Small intestine (tissue), 7 donors: ENCODE measurements at regions not wholly inside any gene's neighbourhood (a gene's known extent, or its start where the extent isn't known, plus 50 kb on each side); places are given as distances from the start of the nearest gene placed in this dataset.

ENCODE experiments used
- DNase-seq, 2 donors: peaks; one replicate each; pipeline versions ENCODE4 v3.0.0 to v3.0.0-alpha.2; 2013
- FAIRE-seq: peaks from 2 replicates; lab custom pipeline; 2012; peaks lifted over from hg19 to GRCh38; lab: Jason Lieb, UNC
- H3K27ac ChIP-seq, 3 donors: one replicate each; pipeline ENCODE4 v1.5.1; 2013; ENCODE audit warnings: low read length in 2 of 3, mild to moderate bottlenecking in 2 of 3, control low read depth in 1 of 3, inconsistent platforms in 1 of 3, low read depth in 1 of 3, moderate library complexity in 1 of 3
- H3K27me3 ChIP-seq, 3 donors: one replicate each; pipeline ENCODE4 v1.6.1; 2013; ENCODE audit warnings: low read length in 3 of 3, inconsistent platforms in 1 of 3; ENCODE audit not compliant: control insufficient read depth in 3 of 3, insufficient read depth in 3 of 3
- H3K36me3 ChIP-seq, 3 donors: one replicate each; pipeline ENCODE4 v1.6.1; 2013; ENCODE audit warnings: low read length in 3 of 3, inconsistent platforms in 1 of 3, low read depth in 1 of 3, mild to moderate bottlenecking in 1 of 3, moderate library complexity in 1 of 3; ENCODE audit not compliant: control insufficient read depth in 3 of 3, insufficient read depth in 2 of 3
- H3K4me1 ChIP-seq, 3 donors: one replicate each; pipeline ENCODE4 v1.6.1; 2013; ENCODE audit warnings: low read length in 2 of 3, inconsistent platforms in 1 of 3, low read depth in 1 of 3, mild to moderate bottlenecking in 1 of 3, moderate library complexity in 1 of 3; ENCODE audit not compliant: control insufficient read depth in 3 of 3, insufficient read depth in 2 of 3
- H3K4me3 ChIP-seq, 3 donors: one replicate each; pipeline ENCODE4 v1.5.1; 2013; ENCODE audit warnings: low read length in 3 of 3, control low read depth in 1 of 3, inconsistent platforms in 1 of 3, low read depth in 1 of 3, mild to moderate bottlenecking in 1 of 3, moderate library complexity in 1 of 3
- H3K9me3 ChIP-seq, 2 donors: one replicate each; pipeline ENCODE4 v1.6.1; 2013; ENCODE audit warnings: low read depth in 1 of 2, low read length in 1 of 2; ENCODE audit not compliant: control insufficient read depth in 2 of 2, insufficient read depth in 1 of 2
- WGBS, 3 donors: extraction: QIAGEN DNeasy Blood & Tissue Kit; methylation state at CpG; one replicate each; pipeline ENCODE4 v1.1.7; 2013; 5-methylcytosine and 5-hydroxymethylcytosine counted together
- donor health status: healthy with polysubstance abuse.
- donor health status: control.
- donor health status: control.
- donor health status: Bipolar disorder and iron deficiency.
- donor health status: healthy.

- no peak for FAIRE-seq
- WGBS, 3 donors, result 86 to 90% (median 87%) methylated on average over 4 of the region's 4 CpGs
- no peaks in the 10 kb centered on the region for H3K27me3 ChIP-seq
These were observed 384.3 kb upstream of the CNTNAP5 start for GRCh38 chr2:123640685-123641335.

GRCh38 chr2:123644053-123644452 is 381.0 kb upstream of the CNTNAP5 start:
- no peaks in the 10 kb centered on the region for H3K36me3 ChIP-seq
- H3K9me3 ChIP-seq, result no peaks in the 10 kb centered on the region
- no peak overlapping the region for H3K27ac ChIP-seq
- FAIRE-seq (no peak), DNase-seq (no peak)
- H3K4me1 ChIP-seq, result no peaks in the 10 kb centered on the region
- H3K27me3 ChIP-seq, result no peaks in the 10 kb centered on the region
- no peak overlapping the region for H3K4me3 ChIP-seq

More at GRCh38 chr2:123640685-123641335, 384.3 kb upstream of the CNTNAP5 start:
- H3K9me3 ChIP-seq, result no peaks in the 10 kb centered on the region
- no peak for DNase-seq
- no peaks in the 10 kb centered on the region for H3K4me1 ChIP-seq
- no peaks in the 10 kb centered on the region for H3K36me3 ChIP-seq
- no peak overlapping the region for H3K27ac ChIP-seq
- H3K4me3 ChIP-seq, result no peak overlapping the region

GRCh38 chr2:123648016-123648415 is 377.1 kb upstream of the CNTNAP5 start:
- no peaks in the 10 kb centered on the region for H3K4me1 ChIP-seq
- no peaks in the 10 kb centered on the region for H3K9me3 ChIP-seq
- no peak overlapping the region for H3K4me3 ChIP-seq
- H3K27me3 ChIP-seq, result no peaks in the 10 kb centered on the region
- DNase-seq (no peak), FAIRE-seq (no peak)
- no peaks in the 10 kb centered on the region for H3K36me3 ChIP-seq
- 59 to 69% (median 62%) methylated on average over 3 of the region's 3 CpGs for WGBS, 3 donors
- no peak overlapping the region for H3K27ac ChIP-seq

- Histone ChIP-seq H3K27ac (no peak overlapping the region), H3K36me3 (no peaks in the 10 kb centered on the region), H3K4me1 (no peaks in the 10 kb centered on the region), H3K4me3 (no peak overlapping the region), H3K9me3 (no peaks in the 10 kb centered on the region), H3K27me3 (no peaks in the 10 kb centered on the region)
- 42 to 53% (median 50%) methylated on average over 2 of the region's 2 CpGs for WGBS, 3 donors
- no peak for DNase-seq
- no peak for FAIRE-seq
These were observed 376.1 kb upstream of the CNTNAP5 start for GRCh38 chr2:123648956-123649355.

- Histone ChIP-seq H3K36me3 (no peaks in the 10 kb centered on the region), H3K9me3 (no peaks in the 10 kb centered on the region), H3K27me3 (no peaks in the 10 kb centered on the region), H3K4me1 (no peaks in the 10 kb centered on the region), H3K4me3 (no peak overlapping the region), H3K27ac (no peak overlapping the region)
- 75 to 82% (median 80%) methylated on average over 5 of the region's 5 CpGs for WGBS, 3 donors
- no peak for DNase-seq
- no peak for FAIRE-seq
These were observed 373.9 kb upstream of the CNTNAP5 start for GRCh38 chr2:123651151-123651550.

GRCh38 chr2:123652320-123652719 is 372.8 kb upstream of the CNTNAP5 start:
- H3K9me3 ChIP-seq, result peaks cover 0 to under 1% of the 10 kb centered on the region in 2 donors
- no peaks in the 10 kb centered on the region for H3K27me3 ChIP-seq
- WGBS, 3 donors, result 54 to 77% (median 59%) methylated on average over 1 of the region's 1 CpG
- DNase-seq, result no peak
- H3K4me3 ChIP-seq, result no peak overlapping the region
- no peak overlapping the region for H3K27ac ChIP-seq
- H3K36me3 ChIP-seq, result no peaks in the 10 kb centered on the region
- no peak for FAIRE-seq
- H3K4me1 ChIP-seq, result no peaks in the 10 kb centered on the region

- Histone ChIP-seq H3K4me3 (no peak overlapping the region), H3K27ac (no peak overlapping the region), H3K27me3 (no peaks in the 10 kb centered on the region), H3K9me3 (peaks cover 0 to 24% of the 10 kb centered on the region in 2 donors), H3K36me3 (no peaks in the 10 kb centered on the region), H3K4me1 (no peaks in the 10 kb centered on the region)
- 56 to 63% (median 58%) methylated on average over 4 of the region's 4 CpGs for WGBS, 3 donors
- DNase-seq (no peak), FAIRE-seq (no peak)
These were observed 368.5 kb upstream of the CNTNAP5 start for GRCh38 chr2:123656590-123656989.

GRCh38 chr2:123659120-123659519 is 366.0 kb upstream of the CNTNAP5 start:
- Histone ChIP-seq H3K36me3 (no peaks in the 10 kb centered on the region), H3K4me1 (no peaks in the 10 kb centered on the region), H3K4me3 (no peak overlapping the region), H3K27ac (no peak overlapping the region), H3K9me3 (peaks cover 0 to 24% of the 10 kb centered on the region in 2 donors), H3K27me3 (no peaks in the 10 kb centered on the region)
- 87 to 91% (median 88%) methylated on average over 1 of the region's 1 CpG for WGBS, 3 donors
- FAIRE-seq, result no peak
- DNase-seq, result no peak

GRCh38 chr2:123670286-123670685 is 354.8 kb upstream of the CNTNAP5 start:
- H3K9me3 ChIP-seq, result no peaks in the 10 kb centered on the region
- FAIRE-seq, result no peak

More at GRCh38 chr2:123670286-123670685, 354.8 kb upstream of the CNTNAP5 start:
- no peak overlapping the region for H3K27ac ChIP-seq
- no peak for DNase-seq
- no peaks in the 10 kb centered on the region for H3K4me1 ChIP-seq
- H3K4me3 ChIP-seq, result no peak overlapping the region
- H3K36me3 ChIP-seq, result no peaks in the 10 kb centered on the region
- no peaks in the 10 kb centered on the region for H3K27me3 ChIP-seq
